ENCODE measurements at regions not wholly inside any gene's neighbourhood (a gene's known extent, or its start where the extent isn't known, plus 50 kb on each side); places are given as distances from the start of the nearest gene placed in this dataset.
"Not testable (repeated sequence)": the region's sequence is repeated elsewhere in the genome, so short reads cannot be mapped to it uniquely, and the experiment has no call there.

- WGBS (ENCODE audit: insufficient coverage, low lambda C conversion rate), result no CpG with 5 or more reads among the region's 1 CpG
- H3K4me1 ChIP-seq (ENCODE audit: control insufficient read depth, insufficient read depth, low read length), result no peaks in the 10 kb centered on the region
- no peaks in the 10 kb centered on the region for H3K9me3 ChIP-seq (ENCODE audit: control insufficient read depth, low read depth, low read length)
- H3K27ac ChIP-seq (ENCODE audit: low read length), result no peak overlapping the region
- no peaks in the 10 kb centered on the region for H3K36me3 ChIP-seq (ENCODE audit: control insufficient read depth, insufficient read depth, low read length)
- no peak overlapping the region for H3K4me3 ChIP-seq (ENCODE audit: low read length)
- H3K27me3 ChIP-seq (ENCODE audit: control insufficient read depth, insufficient read depth, low read length), result no peaks in the 10 kb centered on the region
- DNase-seq, result no peak
Measured at GRCh38 chr11:91293119-91293518, 931.5 kb upstream of the FAT3 start.

- Histone ChIP-seq H3K27me3 (ENCODE audit: control insufficient read depth, insufficient read depth, low read length) (no peaks in the 10 kb centered on the region), H3K4me1 (ENCODE audit: control insufficient read depth, insufficient read depth, low read length) (no peaks in the 10 kb centered on the region), H3K27ac (ENCODE audit: low read length) (no peak overlapping the region), H3K4me3 (ENCODE audit: low read length) (no peak overlapping the region), H3K36me3 (ENCODE audit: control insufficient read depth, insufficient read depth, low read length) (no peaks in the 10 kb centered on the region), H3K9me3 (ENCODE audit: control insufficient read depth, low read depth, low read length) (peaks cover 6% of the 10 kb centered on the region)
- no peak for DNase-seq
- WGBS (ENCODE audit: insufficient coverage, low lambda C conversion rate), result no CpG with 5 or more reads among the region's 1 CpG
Measured at GRCh38 chr11:91272089-91272488, 952.5 kb upstream of the FAT3 start.

- whole genome bisulfite sequencing (ENCODE audit: insufficient coverage, low lambda C conversion rate), result no CpG with 5 or more reads among the region's 37 CpGs
- H3K4me3 ChIP-seq (ENCODE audit: low read length); H3K27me3 ChIP-seq (ENCODE audit: control insufficient read depth, insufficient read depth, low read length); H3K36me3 ChIP-seq (ENCODE audit: control insufficient read depth, insufficient read depth, low read length); DNase-seq; H3K4me1 ChIP-seq (ENCODE audit: control insufficient read depth, insufficient read depth, low read length); H3K27ac ChIP-seq (ENCODE audit: low read length); H3K9me3 ChIP-seq (ENCODE audit: control insufficient read depth, low read depth, low read length): not testable (repeated sequence)
Measured at GRCh38 chr11:91268512-91269295, 955.9 kb upstream of the FAT3 start.

- H3K9me3 ChIP-seq (ENCODE audit: control insufficient read depth, low read depth, low read length), result peaks cover 6% of the 10 kb centered on the region
- H3K27me3 ChIP-seq (ENCODE audit: control insufficient read depth, insufficient read depth, low read length), result no peaks in the 10 kb centered on the region
- H3K4me1 ChIP-seq (ENCODE audit: control insufficient read depth, insufficient read depth, low read length), result no peaks in the 10 kb centered on the region
- 100% methylated on average over 1 of the region's 1 CpG for WGBS (ENCODE audit: insufficient coverage, low lambda C conversion rate)
- DNase-seq, result no peak
- H3K36me3 ChIP-seq (ENCODE audit: control insufficient read depth, insufficient read depth, low read length), result no peaks in the 10 kb centered on the region
- H3K27ac ChIP-seq (ENCODE audit: low read length), result no peak overlapping the region
- H3K4me3 ChIP-seq (ENCODE audit: low read length), result no peak overlapping the region
Measured at GRCh38 chr11:91265946-91266345, 958.7 kb upstream of the FAT3 start.

- no peak for DNase-seq
- Histone ChIP-seq H3K9me3 (ENCODE audit: control insufficient read depth, low read depth, low read length) (peaks cover 6% of the 10 kb centered on the region), H3K36me3 (ENCODE audit: control insufficient read depth, insufficient read depth, low read length) (no peaks in the 10 kb centered on the region), H3K27ac (ENCODE audit: low read length) (no peak overlapping the region), H3K4me3 (ENCODE audit: low read length) (no peak overlapping the region), H3K27me3 (ENCODE audit: control insufficient read depth, insufficient read depth, low read length) (no peaks in the 10 kb centered on the region), H3K4me1 (ENCODE audit: control insufficient read depth, insufficient read depth, low read length) (no peaks in the 10 kb centered on the region)
- WGBS (ENCODE audit: insufficient coverage, low lambda C conversion rate), result 100% methylated on average over 1 of the region's 2 CpGs
Measured at GRCh38 chr11:91264481-91264880, 960.1 kb upstream of the FAT3 start.

- WGBS (ENCODE audit: insufficient coverage, low lambda C conversion rate), result 92% methylated on average over 3 of the region's 9 CpGs
- H3K27me3 ChIP-seq (ENCODE audit: control insufficient read depth, insufficient read depth, low read length), result no peaks in the 10 kb centered on the region
- H3K4me3 ChIP-seq (ENCODE audit: low read length), result no peak overlapping the region
- H3K9me3 ChIP-seq (ENCODE audit: control insufficient read depth, low read depth, low read length), result peaks cover 3% of the 10 kb centered on the region
- DNase-seq, result no peak
- H3K27ac ChIP-seq (ENCODE audit: low read length), result no peak overlapping the region
- no peaks in the 10 kb centered on the region for H3K36me3 ChIP-seq (ENCODE audit: control insufficient read depth, insufficient read depth, low read length)
- no peaks in the 10 kb centered on the region for H3K4me1 ChIP-seq (ENCODE audit: control insufficient read depth, insufficient read depth, low read length)
Measured at GRCh38 chr11:91263496-91264365, 960.9 kb upstream of the FAT3 start.

GRCh38 chr11:91261513-91261912 is 963.1 kb upstream of the FAT3 start:
- no peaks in the 10 kb centered on the region for H3K36me3 ChIP-seq (ENCODE audit: control insufficient read depth, insufficient read depth, low read length)
- H3K27ac ChIP-seq (ENCODE audit: low read length), result no peak overlapping the region
- H3K4me3 ChIP-seq (ENCODE audit: low read length), result no peak overlapping the region
- H3K27me3 ChIP-seq (ENCODE audit: control insufficient read depth, insufficient read depth, low read length), result no peaks in the 10 kb centered on the region
- H3K9me3 ChIP-seq (ENCODE audit: control insufficient read depth, low read depth, low read length), result no peaks in the 10 kb centered on the region
- no peak for DNase-seq
- H3K4me1 ChIP-seq (ENCODE audit: control insufficient read depth, insufficient read depth, low read length), result no peaks in the 10 kb centered on the region
- 66% methylated on average over 4 of the region's 5 CpGs for WGBS (ENCODE audit: insufficient coverage, low lambda C conversion rate)

- no peak overlapping the region for H3K27ac ChIP-seq (ENCODE audit: low read length)
- H3K9me3 ChIP-seq (ENCODE audit: control insufficient read depth, low read depth, low read length), result no peaks in the 10 kb centered on the region
- 100% methylated on average over 1 of the region's 1 CpG for WGBS (ENCODE audit: insufficient coverage, low lambda C conversion rate)
- DNase-seq, result no peak
- H3K4me3 ChIP-seq (ENCODE audit: low read length), result no peak overlapping the region
- H3K36me3 ChIP-seq (ENCODE audit: control insufficient read depth, insufficient read depth, low read length), result no peaks in the 10 kb centered on the region
- no peaks in the 10 kb centered on the region for H3K27me3 ChIP-seq (ENCODE audit: control insufficient read depth, insufficient read depth, low read length)
- no peaks in the 10 kb centered on the region for H3K4me1 ChIP-seq (ENCODE audit: control insufficient read depth, insufficient read depth, low read length)
Measured at GRCh38 chr11:91258876-91259275, 965.7 kb upstream of the FAT3 start.

- no peaks in the 10 kb centered on the region for H3K9me3 ChIP-seq (ENCODE audit: control insufficient read depth, low read depth, low read length)
- no CpG with 5 or more reads among the region's 1 CpG for WGBS (ENCODE audit: insufficient coverage, low lambda C conversion rate)
- no peak overlapping the region for H3K27ac ChIP-seq (ENCODE audit: low read length)
- no peaks in the 10 kb centered on the region for H3K36me3 ChIP-seq (ENCODE audit: control insufficient read depth, insufficient read depth, low read length)
- no peak overlapping the region for H3K4me3 ChIP-seq (ENCODE audit: low read length)
- no peaks in the 10 kb centered on the region for H3K4me1 ChIP-seq (ENCODE audit: control insufficient read depth, insufficient read depth, low read length)
- DNase-seq, result no peak
- no peaks in the 10 kb centered on the region for H3K27me3 ChIP-seq (ENCODE audit: control insufficient read depth, insufficient read depth, low read length)
Measured at GRCh38 chr11:91257667-91258066, 967.0 kb upstream of the FAT3 start.

- H3K36me3 ChIP-seq (ENCODE audit: control insufficient read depth, insufficient read depth, low read length), result no peaks in the 10 kb centered on the region
- no peak for DNase-seq
- WGBS (ENCODE audit: insufficient coverage, low lambda C conversion rate), result 83% methylated on average over 1 of the region's 4 CpGs
- no peaks in the 10 kb centered on the region for H3K4me1 ChIP-seq (ENCODE audit: control insufficient read depth, insufficient read depth, low read length)
- H3K27me3 ChIP-seq (ENCODE audit: control insufficient read depth, insufficient read depth, low read length), result no peaks in the 10 kb centered on the region
- no peak overlapping the region for H3K27ac ChIP-seq (ENCODE audit: low read length)
- H3K4me3 ChIP-seq (ENCODE audit: low read length), result no peak overlapping the region
- no peaks in the 10 kb centered on the region for H3K9me3 ChIP-seq (ENCODE audit: control insufficient read depth, low read depth, low read length)
Measured at GRCh38 chr11:91248199-91248807, 976.3 kb upstream of the FAT3 start.
